ENCODE measurements at regions not wholly inside any gene's neighbourhood (a gene's known extent, or its start where the extent isn't known, plus 50 kb on each side); places are given as distances from the start of the nearest gene placed in this dataset.

DNA sequence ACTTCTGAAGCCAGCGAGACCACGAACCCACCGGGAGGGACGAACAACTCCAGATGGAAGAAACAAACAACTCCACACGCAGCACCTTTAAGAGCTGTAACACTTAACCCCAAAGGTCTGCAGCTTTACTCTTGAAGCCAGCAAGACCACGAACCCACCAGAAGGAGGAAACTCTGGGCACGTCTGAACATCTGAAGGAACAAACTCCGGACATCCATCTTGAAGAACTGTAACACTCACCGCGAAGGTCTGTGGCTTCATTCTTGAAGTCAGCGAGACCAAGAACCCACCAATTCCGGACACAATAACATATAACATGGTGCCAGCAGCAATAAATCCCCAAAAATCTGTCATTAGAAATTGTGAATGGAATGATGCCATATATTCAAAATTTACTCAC, 180.9 kb downstream of the TLE1 start (continued):
- TF ChIP-seq, protein P1, sequence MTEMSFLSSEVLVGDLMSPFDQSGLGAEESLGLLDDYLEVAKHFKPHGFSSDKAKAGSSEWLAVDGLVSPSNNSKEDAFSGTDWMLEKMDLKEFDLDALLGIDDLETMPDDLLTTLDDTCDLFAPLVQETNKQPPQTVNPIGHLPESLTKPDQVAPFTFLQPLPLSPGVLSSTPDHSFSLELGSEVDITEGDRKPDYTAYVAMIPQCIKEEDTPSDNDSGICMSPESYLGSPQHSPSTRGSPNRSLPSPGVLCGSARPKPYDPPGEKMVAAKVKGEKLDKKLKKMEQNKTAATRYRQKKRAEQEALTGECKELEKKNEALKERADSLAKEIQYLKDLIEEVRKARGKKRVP (CRISPR knock-in tag; IDR thresholded peaks at IDR 0.05) = no peak
- no peak for TF ChIP-seq NR1H2 (CRISPR knock-in tag; IDR thresholded peaks at IDR 0.05; ENCODE audit: borderline replicate concordance, low read depth)
- TF ChIP-seq SRSF9 (IDR thresholded peaks at IDR 0.05; ENCODE audit: borderline replicate concordance, insufficient read depth, low read depth, low read length, poor library complexity, severe bottlenecking) = no peak
- TF ChIP-seq, protein P2, sequence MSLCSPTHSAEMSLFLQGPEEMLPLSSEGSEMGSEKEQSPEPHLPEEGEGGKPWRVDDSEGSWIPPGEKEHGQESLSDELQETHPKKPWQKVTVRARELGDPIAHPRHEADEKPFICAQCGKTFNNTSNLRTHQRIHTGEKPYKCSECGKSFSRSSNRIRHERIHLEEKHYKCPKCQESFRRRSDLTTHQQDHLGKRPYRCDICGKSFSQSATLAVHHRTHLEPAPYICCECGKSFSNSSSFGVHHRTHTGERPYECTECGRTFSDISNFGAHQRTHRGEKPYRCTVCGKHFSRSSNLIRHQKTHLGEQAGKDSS (CRISPR knock-in tag; IDR thresholded peaks at IDR 0.05; ENCODE audit: borderline replicate concordance, low read depth) = no peak
- no peak for TF ChIP-seq ZNF430 (CRISPR knock-in tag; IDR thresholded peaks at IDR 0.05)
- no peak for TF ChIP-seq NR2C2 (CRISPR knock-in tag; IDR thresholded peaks at IDR 0.05; ENCODE audit: borderline replicate concordance)
- TF ChIP-seq ZNF234 (CRISPR knock-in tag; conservative IDR thresholded peaks at IDR 0.05) = no peak
- TF ChIP-seq, protein P3, sequence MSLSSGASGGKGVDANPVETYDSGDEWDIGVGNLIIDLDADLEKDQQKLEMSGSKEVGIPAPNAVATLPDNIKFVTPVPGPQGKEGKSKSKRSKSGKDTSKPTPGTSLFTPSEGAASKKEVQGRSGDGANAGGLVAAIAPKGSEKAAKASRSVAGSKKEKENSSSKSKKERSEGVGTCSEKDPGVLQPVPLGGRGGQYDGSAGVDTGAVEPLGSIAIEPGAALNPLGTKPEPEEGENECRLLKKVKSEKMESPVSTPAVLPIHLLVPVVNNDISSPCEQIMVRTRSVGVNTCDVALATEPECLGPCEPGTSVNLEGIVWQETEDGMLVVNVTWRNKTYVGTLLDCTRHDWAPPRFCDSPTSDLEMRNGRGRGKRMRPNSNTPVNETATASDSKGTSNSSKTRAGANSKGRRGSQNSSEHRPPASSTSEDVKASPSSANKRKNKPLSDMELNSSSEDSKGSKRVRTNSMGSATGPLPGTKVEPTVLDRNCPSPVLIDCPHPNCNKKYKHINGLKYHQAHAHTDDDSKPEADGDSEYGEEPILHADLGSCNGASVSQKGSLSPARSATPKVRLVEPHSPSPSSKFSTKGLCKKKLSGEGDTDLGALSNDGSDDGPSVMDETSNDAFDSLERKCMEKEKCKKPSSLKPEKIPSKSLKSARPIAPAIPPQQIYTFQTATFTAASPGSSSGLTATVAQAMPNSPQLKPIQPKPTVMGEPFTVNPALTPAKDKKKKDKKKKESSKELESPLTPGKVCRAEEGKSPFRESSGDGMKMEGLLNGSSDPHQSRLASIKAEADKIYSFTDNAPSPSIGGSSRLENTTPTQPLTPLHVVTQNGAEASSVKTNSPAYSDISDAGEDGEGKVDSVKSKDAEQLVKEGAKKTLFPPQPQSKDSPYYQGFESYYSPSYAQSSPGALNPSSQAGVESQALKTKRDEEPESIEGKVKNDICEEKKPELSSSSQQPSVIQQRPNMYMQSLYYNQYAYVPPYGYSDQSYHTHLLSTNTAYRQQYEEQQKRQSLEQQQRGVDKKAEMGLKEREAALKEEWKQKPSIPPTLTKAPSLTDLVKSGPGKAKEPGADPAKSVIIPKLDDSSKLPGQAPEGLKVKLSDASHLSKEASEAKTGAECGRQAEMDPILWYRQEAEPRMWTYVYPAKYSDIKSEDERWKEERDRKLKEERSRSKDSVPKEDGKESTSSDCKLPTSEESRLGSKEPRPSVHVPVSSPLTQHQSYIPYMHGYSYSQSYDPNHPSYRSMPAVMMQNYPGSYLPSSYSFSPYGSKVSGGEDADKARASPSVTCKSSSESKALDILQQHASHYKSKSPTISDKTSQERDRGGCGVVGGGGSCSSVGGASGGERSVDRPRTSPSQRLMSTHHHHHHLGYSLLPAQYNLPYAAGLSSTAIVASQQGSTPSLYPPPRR (CRISPR knock-in tag; IDR thresholded peaks at IDR 0.05; ENCODE audit: borderline replicate concordance) = no peak
- TF ChIP-seq JDP2 (CRISPR knock-in tag; IDR thresholded peaks at IDR 0.05; ENCODE audit: borderline replicate concordance) = no peak
- TF ChIP-seq ZNF670 (CRISPR knock-in tag; IDR thresholded peaks at IDR 0.05; ENCODE audit: borderline replicate concordance) = no peak
- no peak for TF ChIP-seq ZNF775 (CRISPR knock-in tag; IDR thresholded peaks at IDR 0.05; ENCODE audit: borderline replicate concordance)
- TF ChIP-seq RBFOX2 (IDR thresholded peaks at IDR 0.05; ENCODE audit: low read depth, low read length) = no peak
